Right cardiac atrium (tissue), 5 donors: ENCODE measurements at regions not wholly inside any gene's neighbourhood (a gene's known extent, or its start where the extent isn't known, plus 50 kb on each side); places are given as distances from the start of the nearest gene placed in this dataset.
"Not testable (repeated sequence)": the region's sequence is repeated elsewhere in the genome, so short reads cannot be mapped to it uniquely, and the experiment has no call there.

Experiments used
- ATAC-seq, 2 donors: fragments of 200-7000 bp; cut with Tn5 transposase; one replicate each; pipeline versions ENCODE4 v1.8.0 to v1.9.1; 2020; ENCODE audit warnings: moderate library complexity in 2 of 2, mild to moderate bottlenecking in 1 of 2
- DNase-seq, 3 donors: peaks; one replicate each; pipeline ENCODE4 v3.0.0-alpha.2; 2020
- H3K27ac ChIP-seq: one replicate; pipeline ENCODE4 v1.5.1; 2013; ENCODE audit warnings: mild to moderate bottlenecking, low read length, control low read depth, moderate library complexity
- H3K27me3 ChIP-seq: one replicate; pipeline ENCODE4 v1.6.1; 2013; ENCODE audit not compliant: control insufficient read depth, insufficient read depth
- H3K4me1 ChIP-seq: one replicate; pipeline ENCODE4 v1.6.1; 2013; ENCODE audit warnings: low read length; ENCODE audit not compliant: control insufficient read depth, insufficient read depth
- H3K4me3 ChIP-seq: one replicate; pipeline ENCODE4 v1.5.1; 2013; ENCODE audit warnings: low read length, control low read depth
- H3K9me3 ChIP-seq: one replicate; pipeline ENCODE4 v1.6.1; 2013; ENCODE audit warnings: low read length; ENCODE audit not compliant: control insufficient read depth
- WGBS: extraction: QIAGEN DNeasy Blood & Tissue Kit; methylation state at CpG from one replicate; pipeline ENCODE4 v1.1.7; 2013; 5-methylcytosine and 5-hydroxymethylcytosine counted together
- intact Hi-C, 4 donors: fragments of 100-400 bp; cut with DNase I; formaldehyde crosslinking; loops; one replicate each; pipeline versions ENCODE4 v1.11.0 to v1.14.0; 2022 to 2023
- donor health status: healthy with polysubstance abuse.
- donor health status: DM: no; HTN: yes; CAD: no.
- donor health status: DM: no; HTN: no; CAD: no.
- donor health status: DM: no; HTN: yes; CAD: no; lungs with severe emphysema.
- donor health status: DM: yes; HTN: yes; CAD: no.

- Histone ChIP-seq H3K9me3 (no peaks in the 10 kb centered on the region), H3K4me3 (no peak overlapping the region), H3K4me1 (no peaks in the 10 kb centered on the region), H3K27ac (no peak overlapping the region), H3K27me3 (peaks cover 7% of the 10 kb centered on the region)
- 52% methylated on average over 4 of the region's 4 CpGs for WGBS
- DNase-seq (no peak), ATAC-seq (no peak)
- intact Hi-C loops: no loop called here
Observed at GRCh38 chr5:87785554-87786335, 373.0 kb upstream of the CCNH start.

- Histone ChIP-seq H3K27me3 (peaks cover 7% of the 10 kb centered on the region), H3K9me3 (no peaks in the 10 kb centered on the region), H3K4me3 (no peak overlapping the region), H3K4me1 (no peaks in the 10 kb centered on the region), H3K27ac (no peak overlapping the region)
- DNase-seq (no peak), ATAC-seq (no peak)
- intact Hi-C loops: loop anchor here in 3 of 4 donors (5.0 kb wide), 3 partner anchors 892 to 907 kb away; no protein-coding TSS in a partner anchor
- WGBS: 73% methylated on average over 4 of the region's 4 CpGs
Observed at GRCh38 chr5:87784879-87785495, 372.3 kb upstream of the CCNH start.

GRCh38 chr5:87784311-87784710, 371.6 kb upstream of the CCNH start:
- no peak for ATAC-seq
- intact Hi-C loops: loop anchor here in 3 of 4 donors (5.0 kb wide), 3 partner anchors 893 to 908 kb away; no protein-coding TSS in a partner anchor
- H3K27me3 ChIP-seq: peaks cover 7% of the 10 kb centered on the region

GRCh38 chr5:87782916-87783315, 370.2 kb upstream of the CCNH start:
- peaks cover 2% of the 10 kb centered on the region for H3K27me3 ChIP-seq
- no peaks in the 10 kb centered on the region for H3K9me3 ChIP-seq
- intact Hi-C loops: loop anchor here in 3 of 4 donors (5.0 kb wide), 3 partner anchors 894 to 909 kb away; no protein-coding TSS in a partner anchor
- H3K4me3 ChIP-seq: no peak overlapping the region
- no peak for DNase-seq
- ATAC-seq: no peak
- H3K27ac ChIP-seq: no peak overlapping the region
- 76% methylated on average over 3 of the region's 3 CpGs for WGBS
- no peaks in the 10 kb centered on the region for H3K4me1 ChIP-seq

More at GRCh38 chr5:87784311-87784710, 371.6 kb upstream of the CCNH start:
- DNase-seq: no peak
- Histone ChIP-seq H3K4me3 (no peak overlapping the region), H3K9me3 (no peaks in the 10 kb centered on the region), H3K4me1 (no peaks in the 10 kb centered on the region), H3K27ac (no peak overlapping the region)
- 63% methylated on average over 1 of the region's 1 CpG for WGBS

- no peak for DNase-seq
- Histone ChIP-seq H3K4me1 (no peaks in the 10 kb centered on the region), H3K27me3 (no peaks in the 10 kb centered on the region), H3K27ac (no peak overlapping the region), H3K4me3 (no peak overlapping the region), H3K9me3 (no peaks in the 10 kb centered on the region)
- no peak for ATAC-seq
- intact Hi-C loops: loop anchor here (2.0 to 5.0 kb wide), 4 partner anchors 895 to 910 kb away; no protein-coding TSS in a partner anchor
- 91% methylated on average over 2 of the region's 2 CpGs for WGBS
Observed at GRCh38 chr5:87781976-87782375, 369.2 kb upstream of the CCNH start.

GRCh38 chr5:87780831-87781760, 368.4 kb upstream of the CCNH start:
- intact Hi-C loops: loop anchor here (2.0 to 5.0 kb wide), 4 partner anchors 896 to 911 kb away; no protein-coding TSS in a partner anchor
- peak; percentile 92 to 94 for ATAC-seq
- H3K4me3 ChIP-seq: no peak overlapping the region
- peak; percentile 75 to 79 (median 78) for DNase-seq
- no peaks in the 10 kb centered on the region for H3K4me1 ChIP-seq
- no peaks in the 10 kb centered on the region for H3K27me3 ChIP-seq
- 11% methylated on average over 13 of the region's 13 CpGs for WGBS
- H3K27ac ChIP-seq: no peak overlapping the region
- no peaks in the 10 kb centered on the region for H3K9me3 ChIP-seq

GRCh38 chr5:87778876-87779275, 366.1 kb upstream of the CCNH start:
- H3K4me3 ChIP-seq: no peak overlapping the region
- no peaks in the 10 kb centered on the region for H3K27me3 ChIP-seq
- intact Hi-C loops: no loop called here
- no peak overlapping the region for H3K27ac ChIP-seq
- no peaks in the 10 kb centered on the region for H3K9me3 ChIP-seq
- no peak for DNase-seq
- no peaks in the 10 kb centered on the region for H3K4me1 ChIP-seq
- no peak for ATAC-seq
- 64% methylated on average over 1 of the region's 1 CpG for WGBS

- no peaks in the 10 kb centered on the region for H3K4me1 ChIP-seq
- H3K27ac ChIP-seq: no peak overlapping the region
- intact Hi-C loops: no loop called here
- no peak for DNase-seq
- WGBS: 72% methylated on average over 1 of the region's 1 CpG
- H3K9me3 ChIP-seq: no peaks in the 10 kb centered on the region
- H3K4me3 ChIP-seq: no peak overlapping the region
- no peaks in the 10 kb centered on the region for H3K27me3 ChIP-seq
- ATAC-seq: no peak
Observed at GRCh38 chr5:87777877-87778276, 365.1 kb upstream of the CCNH start.

GRCh38 chr5:87776785-87777184, 364.1 kb upstream of the CCNH start:
- H3K27me3 ChIP-seq: no peaks in the 10 kb centered on the region
- 91% methylated on average over 3 of the region's 3 CpGs for WGBS

GRCh38 chr5:87776302-87776701, 363.6 kb upstream of the CCNH start:
- intact Hi-C loops, ATAC-seq: not testable (repeated sequence)
- 90% methylated on average over 7 of the region's 7 CpGs for WGBS

More at GRCh38 chr5:87776785-87777184, 364.1 kb upstream of the CCNH start:
- Histone ChIP-seq H3K27ac (no peak overlapping the region), H3K4me1 (no peaks in the 10 kb centered on the region), H3K9me3 (no peaks in the 10 kb centered on the region), H3K4me3 (no peak overlapping the region)
- DNase-seq (no peak), ATAC-seq (no peak)
- intact Hi-C loops: no loop called here

More at GRCh38 chr5:87776302-87776701, 363.6 kb upstream of the CCNH start:
- not testable (repeated sequence) for H3K4me1 ChIP-seq, H3K27me3 ChIP-seq, H3K9me3 ChIP-seq, H3K4me3 ChIP-seq, H3K27ac ChIP-seq
- DNase-seq: peak in 1 of 3 donors; percentile 13
